ENCODE measurements at regions not wholly inside any gene's neighbourhood (a gene's known extent, or its start where the extent isn't known, plus 50 kb on each side); places are given as distances from the start of the nearest gene placed in this dataset.

- H3K9me3 ChIP-seq (ENCODE audit: low read length), result no peaks in the 10 kb centered on the region
- no peaks in the 10 kb centered on the region for H3K4me1 ChIP-seq (ENCODE audit: insufficient read depth, low read length)
- ChIA-PET POLR2A (no interaction called here), CTCF (no interaction called here)
- peaks cover 0 to 2% (median 0%) of the 10 kb centered on the region in 5 donors for H3K9me3 Mint-ChIP-seq
- no peaks in the 10 kb centered on the region for H3K36me3 Mint-ChIP-seq
- no peak overlapping the region for H3K4me3 Mint-ChIP-seq
- no peak overlapping the region for H3K4me3 ChIP-seq (ENCODE audit: low read length)
- H3K27ac ChIP-seq (ENCODE audit: low read depth, low read length), result no peak overlapping the region
- H3K27me3 Mint-ChIP-seq, result peaks cover 0 to 2% of the 10 kb centered on the region in 2 donors
- H3K27ac Mint-ChIP-seq, result no peak overlapping the region
- DNase-seq, result no peak
- no peaks in the 10 kb centered on the region for H3K4me1 Mint-ChIP-seq
- H3K27me3 ChIP-seq (ENCODE audit: insufficient read depth, low read length, poor library complexity, severe bottlenecking), result no peaks in the 10 kb centered on the region
- H3K36me3 ChIP-seq (ENCODE audit: insufficient read depth, low read length), result no peaks in the 10 kb centered on the region
These were observed 269.6 kb downstream of the B3GLCT start for GRCh38 chr13:31469377-31469776.

DNA sequence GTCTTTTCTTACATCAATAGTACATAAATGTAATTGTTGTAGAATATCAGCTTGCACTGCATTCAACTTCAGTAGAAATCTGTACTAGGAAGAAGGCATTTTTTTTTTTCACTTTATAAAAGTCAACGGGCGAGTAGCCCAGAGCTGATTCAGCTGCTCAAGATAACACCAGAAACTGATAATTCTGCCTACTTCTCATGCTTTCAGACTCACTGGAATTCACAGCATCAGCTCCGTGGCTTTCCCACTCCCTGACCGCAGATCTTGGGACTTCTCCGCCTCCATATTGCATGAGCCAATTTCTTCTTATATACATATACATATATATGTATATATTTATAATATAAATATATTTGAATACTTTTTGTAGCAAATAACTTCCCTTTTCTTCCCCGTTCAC, 263.1 kb upstream of the RXFP2 start:
- no peak overlapping the region for H3K4me3 Mint-ChIP-seq
- peaks cover 4 to 5% of the 10 kb centered on the region in 2 donors for H3K27me3 Mint-ChIP-seq
- H3K27ac Mint-ChIP-seq, result no peak overlapping the region
- H3K36me3 Mint-ChIP-seq, result no peaks in the 10 kb centered on the region
- peaks cover 0 to 3% (median 0%) of the 10 kb centered on the region in 5 donors for H3K9me3 Mint-ChIP-seq
- Histone ChIP-seq H3K4me3 (ENCODE audit: low read length) (no peak overlapping the region), H3K27ac (ENCODE audit: low read depth, low read length) (no peak overlapping the region), H3K36me3 (ENCODE audit: insufficient read depth, low read length) (no peaks in the 10 kb centered on the region), H3K4me1 (ENCODE audit: insufficient read depth, low read length) (no peaks in the 10 kb centered on the region), H3K27me3 (ENCODE audit: insufficient read depth, low read length, poor library complexity, severe bottlenecking) (no peaks in the 10 kb centered on the region), H3K9me3 (ENCODE audit: low read length) (no peaks in the 10 kb centered on the region)
- DNase-seq, result no peak
- ChIA-PET CTCF (no interaction called here), POLR2A (no interaction called here)
- no peaks in the 10 kb centered on the region for H3K4me1 Mint-ChIP-seq

DNA sequence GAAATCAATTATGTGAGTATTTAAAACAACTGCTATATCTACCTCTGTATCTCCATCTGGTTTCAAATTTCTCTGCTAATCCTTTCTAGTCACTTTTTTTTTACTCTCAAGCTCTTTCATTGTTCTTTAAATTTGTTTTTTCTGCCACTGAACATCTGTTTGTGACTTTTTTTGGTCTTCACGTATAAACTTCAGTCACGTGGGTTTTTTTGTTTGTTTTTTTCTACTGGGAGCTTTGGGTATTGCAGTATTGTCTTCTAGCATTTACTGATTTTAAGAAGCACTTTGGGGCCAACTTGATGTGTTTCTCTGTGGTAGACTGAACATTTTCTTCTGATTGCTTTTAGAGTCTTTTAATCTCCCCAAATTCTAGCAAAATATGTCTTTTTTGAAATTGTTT, 262.6 kb upstream of the RXFP2 start:
- Histone ChIP-seq H3K27ac (ENCODE audit: low read depth, low read length) (no peak overlapping the region), H3K36me3 (ENCODE audit: insufficient read depth, low read length) (no peaks in the 10 kb centered on the region), H3K4me1 (ENCODE audit: insufficient read depth, low read length) (no peaks in the 10 kb centered on the region), H3K27me3 (ENCODE audit: insufficient read depth, low read length, poor library complexity, severe bottlenecking) (no peaks in the 10 kb centered on the region), H3K9me3 (ENCODE audit: low read length) (no peaks in the 10 kb centered on the region), H3K4me3 (ENCODE audit: low read length) (no peak overlapping the region)
- peaks cover 0 to 3% (median 0%) of the 10 kb centered on the region in 5 donors for H3K9me3 Mint-ChIP-seq
- DNase-seq, result no peak
- ChIA-PET POLR2A (no interaction called here), CTCF (no interaction called here)
- no peaks in the 10 kb centered on the region for H3K36me3 Mint-ChIP-seq
- H3K4me3 Mint-ChIP-seq, result no peak overlapping the region
- H3K27me3 Mint-ChIP-seq, result peaks cover 4 to 5% of the 10 kb centered on the region in 2 donors
- no peaks in the 10 kb centered on the region for H3K4me1 Mint-ChIP-seq
- H3K27ac Mint-ChIP-seq, result no peak overlapping the region

GRCh38 chr13:31477961-31478360, 261.4 kb upstream of the RXFP2 start:
- Mint-ChIP-seq H3K36me3 (no peaks in the 10 kb centered on the region), H3K27me3 (peaks cover 2 to 5% of the 10 kb centered on the region in 2 donors)
- CTCF ChIA-PET, result no interaction called here

GRCh38 chr13:31485183-31485582, 254.1 kb upstream of the RXFP2 start:
- Mint-ChIP-seq H3K36me3 (no peaks in the 10 kb centered on the region), H3K4me1 (no peaks in the 10 kb centered on the region), H3K4me3 (no peak overlapping the region), H3K9me3 (peaks cover 0 to 2% (median 0%) of the 10 kb centered on the region in 5 donors), H3K27ac (no peak overlapping the region), H3K27me3 (peaks cover 0 to 3% of the 10 kb centered on the region in 2 donors)
- Histone ChIP-seq H3K4me3 (ENCODE audit: low read length) (no peak overlapping the region), H3K27ac (ENCODE audit: low read depth, low read length) (no peak overlapping the region), H3K4me1 (ENCODE audit: insufficient read depth, low read length) (no peaks in the 10 kb centered on the region), H3K27me3 (ENCODE audit: insufficient read depth, low read length, poor library complexity, severe bottlenecking) (no peaks in the 10 kb centered on the region), H3K9me3 (ENCODE audit: low read length) (no peaks in the 10 kb centered on the region), H3K36me3 (ENCODE audit: insufficient read depth, low read length) (no peaks in the 10 kb centered on the region)
- ChIA-PET POLR2A (no interaction called here), CTCF (no interaction called here)
- no peak for DNase-seq

More at GRCh38 chr13:31477961-31478360, 261.4 kb upstream of the RXFP2 start:
- Mint-ChIP-seq H3K4me1 (no peaks in the 10 kb centered on the region), H3K9me3 (peaks cover 0 to 3% (median 0%) of the 10 kb centered on the region in 5 donors), H3K27ac (no peak overlapping the region), H3K4me3 (no peak overlapping the region)
- no peaks in the 10 kb centered on the region for H3K27me3 ChIP-seq (ENCODE audit: insufficient read depth, low read length, poor library complexity, severe bottlenecking)
- no peaks in the 10 kb centered on the region for H3K4me1 ChIP-seq (ENCODE audit: insufficient read depth, low read length)
- no peaks in the 10 kb centered on the region for H3K36me3 ChIP-seq (ENCODE audit: insufficient read depth, low read length)
- no peaks in the 10 kb centered on the region for H3K9me3 ChIP-seq (ENCODE audit: low read length)
- no peak overlapping the region for H3K27ac ChIP-seq (ENCODE audit: low read depth, low read length)
- DNase-seq, result no peak
- POLR2A ChIA-PET, result no interaction called here
- H3K4me3 ChIP-seq (ENCODE audit: low read length), result no peak overlapping the region

DNA sequence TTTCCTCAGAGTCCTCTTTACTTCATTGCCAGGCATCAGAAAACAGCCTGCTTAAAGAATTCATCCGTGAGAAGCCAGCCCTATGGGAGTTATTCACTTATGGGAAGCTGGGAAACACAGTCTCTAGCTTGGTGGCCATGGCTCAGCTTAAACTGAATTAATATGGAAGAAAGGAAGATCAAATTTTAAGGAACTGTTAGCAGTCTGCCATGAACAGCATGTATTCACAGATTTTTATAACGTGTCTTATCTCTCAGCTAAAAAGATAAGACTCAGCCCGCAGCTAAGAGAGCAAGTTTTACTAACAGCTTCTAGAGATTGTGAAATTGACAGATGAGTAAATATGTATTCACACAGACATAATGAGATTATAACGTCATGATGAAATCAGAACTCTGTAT, 253.7 kb upstream of the RXFP2 start:
- ChIA-PET POLR2A (no interaction called here), CTCF (no interaction called here)
- H3K27ac Mint-ChIP-seq, result no peak overlapping the region
- no peak for DNase-seq
- no peaks in the 10 kb centered on the region for H3K4me1 ChIP-seq (ENCODE audit: insufficient read depth, low read length)
- no peaks in the 10 kb centered on the region for H3K9me3 ChIP-seq (ENCODE audit: low read length)
- H3K36me3 ChIP-seq (ENCODE audit: insufficient read depth, low read length), result no peaks in the 10 kb centered on the region
- H3K27ac ChIP-seq (ENCODE audit: low read depth, low read length), result no peak overlapping the region
- no peak overlapping the region for H3K4me3 Mint-ChIP-seq
- no peaks in the 10 kb centered on the region for H3K36me3 Mint-ChIP-seq
- H3K4me1 Mint-ChIP-seq, result no peaks in the 10 kb centered on the region
- H3K9me3 Mint-ChIP-seq, result no peaks in the 10 kb centered on the region
- H3K27me3 ChIP-seq (ENCODE audit: insufficient read depth, low read length, poor library complexity, severe bottlenecking), result no peaks in the 10 kb centered on the region
- no peaks in the 10 kb centered on the region for H3K27me3 Mint-ChIP-seq
- H3K4me3 ChIP-seq (ENCODE audit: low read length), result no peak overlapping the region

- no peak for DNase-seq
- no peaks in the 10 kb centered on the region for H3K27me3 ChIP-seq (ENCODE audit: insufficient read depth, low read length, poor library complexity, severe bottlenecking)
- ChIA-PET POLR2A (no interaction called here), CTCF (no interaction called here)
- no peaks in the 10 kb centered on the region for H3K4me1 ChIP-seq (ENCODE audit: insufficient read depth, low read length)
- Mint-ChIP-seq H3K27me3 (peaks cover 0 to 6% of the 10 kb centered on the region in 2 donors), H3K4me3 (no peak overlapping the region), H3K9me3 (peaks cover 16 to 31% (median 22%) of the 10 kb centered on the region in 5 donors), H3K27ac (no peak overlapping the region), H3K36me3 (no peaks in the 10 kb centered on the region), H3K4me1 (no peaks in the 10 kb centered on the region)
- H3K36me3 ChIP-seq (ENCODE audit: insufficient read depth, low read length), result no peaks in the 10 kb centered on the region
- no peak overlapping the region for H3K4me3 ChIP-seq (ENCODE audit: low read length)
- no peak overlapping the region for H3K27ac ChIP-seq (ENCODE audit: low read depth, low read length)
- no peaks in the 10 kb centered on the region for H3K9me3 ChIP-seq (ENCODE audit: low read length)
These were observed 244.0 kb upstream of the RXFP2 start for GRCh38 chr13:31495336-31495735.

DNA sequence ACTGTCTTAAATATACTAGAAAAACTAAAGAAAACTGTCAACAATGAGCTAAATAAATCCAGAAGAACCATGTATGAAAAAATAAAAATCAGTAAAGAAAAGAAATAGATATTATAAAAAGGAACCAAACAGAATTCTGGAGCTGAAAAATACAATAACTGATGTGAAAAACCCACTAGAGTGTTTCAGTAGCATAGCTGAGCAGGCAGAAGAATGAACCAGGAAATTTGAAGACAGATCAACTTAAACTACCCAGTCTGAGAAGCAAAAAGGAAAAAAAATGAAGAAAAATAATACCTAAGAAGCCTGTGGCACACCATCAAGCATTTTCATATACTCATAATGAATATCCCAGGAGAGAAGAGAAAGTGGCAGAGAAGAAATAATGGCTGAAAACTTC, 240.1 kb upstream of the RXFP2 start:
- Mint-ChIP-seq H3K4me3 (no peak overlapping the region), H3K4me1 (no peaks in the 10 kb centered on the region), H3K36me3 (no peaks in the 10 kb centered on the region), H3K27ac (no peak overlapping the region), H3K9me3 (peaks cover 21 to 32% (median 23%) of the 10 kb centered on the region in 5 donors), H3K27me3 (no peaks in the 10 kb centered on the region)
- no peaks in the 10 kb centered on the region for H3K27me3 ChIP-seq (ENCODE audit: insufficient read depth, low read length, poor library complexity, severe bottlenecking)
- H3K4me3 ChIP-seq (ENCODE audit: low read length), result no peak overlapping the region
- no peaks in the 10 kb centered on the region for H3K36me3 ChIP-seq (ENCODE audit: insufficient read depth, low read length)
- ChIA-PET CTCF (no interaction called here), POLR2A (no interaction called here)
- no peak for DNase-seq
- no peaks in the 10 kb centered on the region for H3K9me3 ChIP-seq (ENCODE audit: low read length)
- H3K27ac ChIP-seq (ENCODE audit: low read depth, low read length), result no peak overlapping the region
- H3K4me1 ChIP-seq (ENCODE audit: insufficient read depth, low read length), result no peaks in the 10 kb centered on the region

GRCh38 chr13:31503626-31504025, 235.7 kb upstream of the RXFP2 start:
- Mint-ChIP-seq H3K4me3 (no peak overlapping the region), H3K4me1 (no peaks in the 10 kb centered on the region), H3K9me3 (peaks cover 10 to 19% (median 15%) of the 10 kb centered on the region in 5 donors), H3K27ac (no peak overlapping the region), H3K27me3 (no peaks in the 10 kb centered on the region), H3K36me3 (no peaks in the 10 kb centered on the region)
- Histone ChIP-seq H3K9me3 (ENCODE audit: low read length) (no peaks in the 10 kb centered on the region), H3K27ac (ENCODE audit: low read depth, low read length) (no peak overlapping the region), H3K36me3 (ENCODE audit: insufficient read depth, low read length) (no peaks in the 10 kb centered on the region), H3K27me3 (ENCODE audit: insufficient read depth, low read length, poor library complexity, severe bottlenecking) (no peaks in the 10 kb centered on the region), H3K4me1 (ENCODE audit: insufficient read depth, low read length) (no peaks in the 10 kb centered on the region), H3K4me3 (ENCODE audit: low read length) (no peak overlapping the region)
- POLR2A ChIA-PET, result no interaction called here
- CTCF ChIA-PET, result no interaction called here
- no peak for DNase-seq

Measured in CD8-positive, alpha-beta memory T cell (primary cell).